Vagina (tissue), 2 donors: ENCODE measurements at regions not wholly inside any gene's neighbourhood (a gene's known extent, or its start where the extent isn't known, plus 50 kb on each side); places are given as distances from the start of the nearest gene placed in this dataset.

ENCODE experiments used
- DNase-seq, 2 donors: peaks; one replicate each; pipeline ENCODE4 v3.0.0-alpha.2; 2017; ENCODE audit errors: extremely low spot score in 2 of 2
- H3K27ac ChIP-seq: fragments of 200-600 bp; sonication (generic); one replicate; pipeline ENCODE4 v1.5.1; 2019
- H3K27me3 ChIP-seq: fragments of 200-600 bp; sonication (generic); one replicate; pipeline ENCODE4 v1.5.1; 2019
- H3K36me3 ChIP-seq, 2 donors: fragments of 200-600 bp; sonication (generic); one replicate each; pipeline ENCODE4 v1.5.1; 2017 to 2019
- H3K4me1 ChIP-seq: fragments of 200-600 bp; sonication (generic); one replicate; pipeline ENCODE4 v1.5.1; 2019
- H3K4me3 ChIP-seq, 2 donors: fragments of 200-600 bp; sonication (generic); 1 replicate in 1 of 2; 2 replicates in 1 of 2; pipeline ENCODE4 v1.5.1; 2016 to 2019
- H3K9me3 ChIP-seq: fragments of 200-600 bp; sonication (generic); one replicate; pipeline ENCODE4 v1.5.1; 2019
- POLR2A ChIP-seq, 2 donors: fragments of 450-650 bp; IDR thresholded peaks; one replicate each; pipeline ENCODE4 v1.6.1; 2017; ENCODE audit warnings: antibody characterized with exemption in 2 of 2, mild to moderate bottlenecking in 2 of 2, moderate library complexity in 2 of 2
- POLR2AphosphoS5 ChIP-seq, 2 donors: sonication (generic); formaldehyde crosslinking; IDR thresholded peaks; one replicate each; pipeline ENCODE4 v1.9.0; 2017; ENCODE audit warnings: antibody characterized with exemption in 2 of 2, mild to moderate bottlenecking in 2 of 2, low read depth in 1 of 2; ENCODE audit not compliant: insufficient read depth in 1 of 2
- intact Hi-C: fragments of 100-400 bp; cut with DNase I; formaldehyde crosslinking; loops from one replicate; pipeline ENCODE4 v1.15.1; 2023
- TF ChIP-seq, protein P1 (sequence below), 3 experiments: fragments of 450-650 bp in 2 of 3; fragments of 200-600 bp in 1 of 3; sonication (generic) in 1 of 3; IDR thresholded peaks; one replicate each; pipeline ENCODE4 v1.5.1; 2017 to 2019; ENCODE audit warnings: antibody characterized with exemption in 3 of 3, mild to moderate bottlenecking in 2 of 3, moderate library complexity in 2 of 3

DNA sequence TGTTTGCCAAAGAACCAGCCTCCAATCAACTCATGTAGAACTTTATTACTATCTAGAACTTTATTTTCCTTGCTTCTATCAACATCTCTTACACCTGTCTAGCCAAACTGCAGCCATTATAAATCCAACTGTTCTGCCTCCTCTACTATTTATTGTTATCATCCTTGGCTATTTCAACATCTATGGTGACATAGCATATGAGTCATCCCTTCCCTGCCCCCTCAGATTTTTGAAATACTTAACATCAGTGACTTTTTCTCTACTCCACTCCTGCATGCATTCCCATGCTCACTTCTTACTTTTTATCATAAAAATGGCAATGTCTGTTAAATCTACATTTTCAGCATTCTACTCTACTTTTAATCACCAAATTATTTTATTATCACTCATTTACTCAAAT, 544.9 kb upstream of the NEGR1 start:
- no peaks in the 10 kb centered on the region for H3K9me3 ChIP-seq
- TF ChIP-seq POLR2AphosphoS5 (IDR thresholded peaks at IDR 0.05; ENCODE audit: insufficient read depth in 1 of 2, low read depth in 1 of 2) (no peak), POLR2A (IDR thresholded peaks at IDR 0.05) (no peak)
- TF ChIP-seq, protein P1, sequence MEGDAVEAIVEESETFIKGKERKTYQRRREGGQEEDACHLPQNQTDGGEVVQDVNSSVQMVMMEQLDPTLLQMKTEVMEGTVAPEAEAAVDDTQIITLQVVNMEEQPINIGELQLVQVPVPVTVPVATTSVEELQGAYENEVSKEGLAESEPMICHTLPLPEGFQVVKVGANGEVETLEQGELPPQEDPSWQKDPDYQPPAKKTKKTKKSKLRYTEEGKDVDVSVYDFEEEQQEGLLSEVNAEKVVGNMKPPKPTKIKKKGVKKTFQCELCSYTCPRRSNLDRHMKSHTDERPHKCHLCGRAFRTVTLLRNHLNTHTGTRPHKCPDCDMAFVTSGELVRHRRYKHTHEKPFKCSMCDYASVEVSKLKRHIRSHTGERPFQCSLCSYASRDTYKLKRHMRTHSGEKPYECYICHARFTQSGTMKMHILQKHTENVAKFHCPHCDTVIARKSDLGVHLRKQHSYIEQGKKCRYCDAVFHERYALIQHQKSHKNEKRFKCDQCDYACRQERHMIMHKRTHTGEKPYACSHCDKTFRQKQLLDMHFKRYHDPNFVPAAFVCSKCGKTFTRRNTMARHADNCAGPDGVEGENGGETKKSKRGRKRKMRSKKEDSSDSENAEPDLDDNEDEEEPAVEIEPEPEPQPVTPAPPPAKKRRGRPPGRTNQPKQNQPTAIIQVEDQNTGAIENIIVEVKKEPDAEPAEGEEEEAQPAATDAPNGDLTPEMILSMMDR (IDR thresholded peaks at IDR 0.05) = no peak
- no peaks in the 10 kb centered on the region for H3K27me3 ChIP-seq
- no peak overlapping the region for H3K27ac ChIP-seq
- no peak for DNase-seq
- H3K36me3 ChIP-seq = no peaks in the 10 kb centered on the region
- intact Hi-C loops = no loop called here
- H3K4me1 ChIP-seq = no peaks in the 10 kb centered on the region
- no peak overlapping the region for H3K4me3 ChIP-seq

DNA sequence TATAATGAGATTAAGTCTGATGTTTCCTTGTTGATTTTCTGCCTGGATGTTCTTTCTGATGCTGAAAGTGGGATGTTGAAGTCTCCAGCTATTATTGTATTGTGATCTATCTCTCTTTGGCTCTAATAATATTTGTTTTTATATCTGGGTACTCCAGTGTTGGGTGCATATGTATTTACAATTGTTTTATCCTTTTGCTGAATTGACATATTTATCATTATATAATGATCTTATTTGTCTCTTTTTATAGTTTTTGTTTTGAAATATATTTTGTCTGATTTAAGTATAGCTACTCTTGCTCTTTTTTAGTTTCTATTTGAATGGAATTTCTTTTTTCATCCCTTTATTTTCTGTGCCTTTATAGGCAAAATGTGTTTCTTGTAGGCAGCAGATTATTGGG, 522.2 kb upstream of the NEGR1 start:
- H3K4me3 ChIP-seq = no peak overlapping the region
- H3K27me3 ChIP-seq = no peaks in the 10 kb centered on the region
- H3K4me1 ChIP-seq = no peaks in the 10 kb centered on the region
- no peak overlapping the region for H3K27ac ChIP-seq
- DNase-seq = no peak
- no peaks in the 10 kb centered on the region for H3K36me3 ChIP-seq
- no peak for TF ChIP-seq POLR2AphosphoS5 (IDR thresholded peaks at IDR 0.05; ENCODE audit: insufficient read depth in 1 of 2, low read depth in 1 of 2)
- TF ChIP-seq, protein P1 (IDR thresholded peaks at IDR 0.05) = no peak
- intact Hi-C loops = no loop called here
- no peaks in the 10 kb centered on the region for H3K9me3 ChIP-seq

DNA sequence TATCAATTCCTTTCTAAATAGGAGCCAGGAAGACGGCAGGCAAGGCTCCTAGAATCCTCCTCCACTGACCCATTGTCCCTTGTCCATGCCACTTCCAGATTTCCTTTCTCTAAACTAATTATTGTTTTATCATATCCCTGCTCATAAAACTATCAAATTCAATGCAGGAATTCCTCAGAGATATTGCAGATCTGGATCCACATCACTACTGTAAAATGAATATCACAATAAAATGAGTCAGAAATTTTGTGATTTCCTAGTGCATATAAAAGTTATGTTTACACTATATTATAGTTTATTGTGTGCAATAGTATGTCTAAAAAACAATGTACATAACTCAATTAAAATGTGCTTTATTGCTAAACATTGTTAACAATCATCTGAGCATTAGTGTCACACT, 498.7 kb upstream of the NEGR1 start:
- Histone ChIP-seq H3K36me3 (no peaks in the 10 kb centered on the region), H3K4me1 (no peaks in the 10 kb centered on the region), H3K4me3 (no peak overlapping the region), H3K27ac (no peak overlapping the region), H3K27me3 (no peaks in the 10 kb centered on the region), H3K9me3 (no peaks in the 10 kb centered on the region)
- DNase-seq = no peak
- intact Hi-C loops = no loop called here
- TF ChIP-seq, protein P1 (IDR thresholded peaks at IDR 0.05) = no peak
- no peak for TF ChIP-seq POLR2A (IDR thresholded peaks at IDR 0.05)
- TF ChIP-seq POLR2AphosphoS5 (IDR thresholded peaks at IDR 0.05; ENCODE audit: insufficient read depth in 1 of 2, low read depth in 1 of 2) = no peak

- Histone ChIP-seq H3K27me3 (no peaks in the 10 kb centered on the region), H3K4me1 (no peaks in the 10 kb centered on the region), H3K36me3 (no peaks in the 10 kb centered on the region), H3K27ac (no peak overlapping the region), H3K4me3 (no peak overlapping the region), H3K9me3 (no peaks in the 10 kb centered on the region)
- TF ChIP-seq, protein P1 (IDR thresholded peaks at IDR 0.05) = no peak
- TF ChIP-seq POLR2A (IDR thresholded peaks at IDR 0.05) (no peak), POLR2AphosphoS5 (IDR thresholded peaks at IDR 0.05; ENCODE audit: insufficient read depth in 1 of 2, low read depth in 1 of 2) (no peak)
- intact Hi-C loops = no loop called here
- DNase-seq = no peak
Measured at GRCh38 chr1:72780212-72780611, 497.9 kb upstream of the NEGR1 start.

DNA sequence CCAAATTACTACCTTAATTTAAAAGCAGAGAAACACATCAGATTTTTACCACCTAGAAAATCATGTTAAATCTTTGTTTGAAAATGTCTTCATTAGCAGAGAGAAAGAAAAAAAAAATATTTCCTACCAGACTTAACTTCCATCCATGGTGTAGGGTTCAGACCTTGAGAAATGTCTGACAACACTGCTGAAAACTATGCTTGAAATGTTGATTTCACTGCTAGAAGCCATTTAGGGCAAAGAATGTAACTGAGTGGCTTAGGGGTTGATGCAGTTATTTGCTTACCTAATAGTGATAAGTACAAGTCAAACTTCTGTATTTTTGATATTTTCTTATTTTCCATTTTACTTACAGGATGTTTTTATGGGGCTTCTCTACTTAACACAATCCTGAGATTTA, 495.6 kb upstream of the NEGR1 start:
- Histone ChIP-seq H3K4me3 (no peak overlapping the region), H3K27ac (no peak overlapping the region), H3K4me1 (no peaks in the 10 kb centered on the region), H3K27me3 (no peaks in the 10 kb centered on the region), H3K36me3 (no peaks in the 10 kb centered on the region), H3K9me3 (no peaks in the 10 kb centered on the region)
- DNase-seq = no peak
- TF ChIP-seq POLR2A (IDR thresholded peaks at IDR 0.05) (no peak), POLR2AphosphoS5 (IDR thresholded peaks at IDR 0.05; ENCODE audit: insufficient read depth in 1 of 2, low read depth in 1 of 2) (no peak)
- TF ChIP-seq, protein P1 (IDR thresholded peaks at IDR 0.05) = no peak
- intact Hi-C loops = no loop called here
